Kidney epithelial cell (primary cell): ENCODE measurements at regions not wholly inside any gene's neighbourhood (a gene's known extent, or its start where the extent isn't known, plus 50 kb on each side); places are given as distances from the start of the nearest gene placed in this dataset.
"Not testable (repeated sequence)": the region's sequence is repeated elsewhere in the genome, so short reads cannot be mapped to it uniquely, and the experiment has no call there.

Source experiments
- DNase-seq: peaks from one replicate; pipeline ENCODE4 v3.0.0-alpha.2; 2010; ENCODE audit warnings: low read depth
- H3K27me3 ChIP-seq: 2 replicates; pipeline ENCODE4 v1.6.0; 2011; ENCODE audit warnings: low read length; ENCODE audit not compliant: control insufficient read depth, insufficient read depth
- H3K36me3 ChIP-seq: 2 replicates; pipeline ENCODE4 v1.5.1; 2011; ENCODE audit warnings: low read length; ENCODE audit not compliant: control insufficient read depth, insufficient read depth
- H3K4me3 ChIP-seq: 2 replicates; pipeline ENCODE4 v1.5.1; 2011; ENCODE audit warnings: low read depth, mild to moderate bottlenecking, control low read depth, low read length
- CTCF ChIP-seq: IDR thresholded peaks from 2 replicates; pipeline ENCODE4 v1.5.1; 2011; ENCODE audit warnings: mild to moderate bottlenecking, moderate library complexity, low read length, control low read depth, inconsistent platforms; ENCODE audit not compliant: insufficient read depth, poor library complexity, severe bottlenecking

- Histone ChIP-seq H3K27me3 (no peaks in the 10 kb centered on the region), H3K36me3 (no peaks in the 10 kb centered on the region), H3K4me3 (no peak overlapping the region)
- peak; percentile 63 for DNase-seq
- TF ChIP-seq CTCF = no peak
Observed at GRCh38 chr14:56351861-56352260, 227.7 kb upstream of the TMEM260 start.

- no peak for DNase-seq
- Histone ChIP-seq H3K27me3 (no peaks in the 10 kb centered on the region), H3K36me3 (no peaks in the 10 kb centered on the region), H3K4me3 (no peak overlapping the region)
- TF ChIP-seq CTCF = no peak
Observed at GRCh38 chr14:56352999-56353398, 226.6 kb upstream of the TMEM260 start.

- DNase-seq = no peak
- no peak overlapping the region for H3K4me3 ChIP-seq
- H3K27me3 ChIP-seq = no peaks in the 10 kb centered on the region
- H3K36me3 ChIP-seq = no peaks in the 10 kb centered on the region
- TF ChIP-seq CTCF = no peak
Observed at GRCh38 chr14:56357428-56357827, 222.2 kb upstream of the TMEM260 start.

- Histone ChIP-seq H3K36me3 (no peaks in the 10 kb centered on the region), H3K27me3 (no peaks in the 10 kb centered on the region)
- TF ChIP-seq CTCF = no peak
Observed at GRCh38 chr14:56358275-56358674, 221.3 kb upstream of the TMEM260 start.

GRCh38 chr14:56358851-56359614, 220.6 kb upstream of the TMEM260 start:
- TF ChIP-seq CTCF = no peak
- Histone ChIP-seq H3K27me3 (no peaks in the 10 kb centered on the region), H3K36me3 (no peaks in the 10 kb centered on the region), H3K4me3 (no peak overlapping the region)
- DNase-seq = no peak

More at GRCh38 chr14:56358275-56358674, 221.3 kb upstream of the TMEM260 start:
- no peak for DNase-seq
- no peak overlapping the region for H3K4me3 ChIP-seq

GRCh38 chr14:56365663-56366062, 213.9 kb upstream of the TMEM260 start:
- not testable (repeated sequence) for H3K4me3 ChIP-seq, DNase-seq, H3K27me3 ChIP-seq, H3K36me3 ChIP-seq
